ENCODE measurements at regions not wholly inside any gene's neighbourhood (a gene's known extent, or its start where the extent isn't known, plus 50 kb on each side); places are given as distances from the start of the nearest gene placed in this dataset.

DNA sequence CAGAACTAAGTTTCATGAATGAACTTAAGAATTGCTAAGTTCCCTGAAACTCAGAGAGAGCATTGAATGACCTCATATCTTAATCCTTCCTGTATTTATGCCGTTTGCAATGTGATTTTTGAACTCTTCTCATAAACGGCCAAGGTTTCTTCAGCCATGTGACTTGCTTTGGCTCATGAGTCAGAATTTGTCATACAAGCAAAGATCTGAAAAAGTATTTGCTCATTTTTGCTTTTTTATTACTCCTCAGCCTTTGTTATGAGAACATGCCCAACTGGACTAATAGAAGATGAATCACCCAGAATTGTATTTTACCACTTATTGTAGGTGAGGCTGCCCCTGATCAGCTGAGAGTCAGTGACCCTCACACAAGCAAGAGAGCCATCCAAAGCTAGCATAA, 693.8 kb downstream of the BCL11B start:
- no peak for DNase-seq (ENCODE audit: low read depth)

DNA sequence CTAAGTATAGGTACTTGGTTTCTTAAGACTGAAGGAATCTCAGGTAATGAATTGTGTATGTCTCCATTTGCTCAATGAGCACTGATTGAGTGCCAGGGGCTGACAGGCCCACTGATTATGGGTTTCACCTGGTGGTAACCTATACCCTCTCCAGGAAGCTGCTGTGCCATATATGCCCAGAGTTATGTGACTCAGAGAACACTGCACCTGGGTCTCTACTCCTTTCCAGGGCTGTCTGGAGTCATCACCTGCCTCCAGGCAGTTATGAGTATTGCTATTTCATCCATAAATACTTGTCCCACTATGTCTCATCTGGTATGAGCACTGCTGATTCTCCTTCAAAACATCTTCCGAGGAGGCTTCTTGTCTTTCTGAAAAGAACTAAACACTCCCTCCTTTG, 692.9 kb downstream of the BCL11B start:
- DNase-seq (ENCODE audit: low read depth) = no peak

DNA sequence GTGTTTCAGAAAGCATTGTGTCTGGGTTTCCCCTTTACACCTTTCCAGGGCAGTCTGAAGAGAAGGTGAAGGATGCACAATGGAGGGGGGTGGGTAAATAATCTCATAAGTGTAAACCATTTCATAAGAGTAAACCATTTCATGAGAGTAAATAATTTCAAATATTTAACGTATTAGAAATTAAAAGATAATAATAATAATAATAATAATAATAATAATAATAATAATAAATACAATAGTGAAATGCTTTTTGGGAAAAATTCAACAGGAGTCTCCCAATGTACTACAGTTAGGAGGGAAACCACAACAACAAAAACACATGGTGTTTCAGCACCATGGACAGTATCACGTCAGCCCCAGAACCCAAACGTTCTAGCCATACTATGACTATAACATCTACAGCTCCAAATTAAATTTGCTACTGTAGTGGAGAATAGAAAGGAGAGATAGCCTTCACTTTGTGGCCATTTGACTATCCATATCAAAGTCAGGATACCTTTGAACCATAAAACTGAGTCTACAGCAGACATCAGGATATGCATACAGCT, 691.8 kb downstream of the BCL11B start:
- DNase-seq (ENCODE audit: low read depth) = no peak

DNA sequence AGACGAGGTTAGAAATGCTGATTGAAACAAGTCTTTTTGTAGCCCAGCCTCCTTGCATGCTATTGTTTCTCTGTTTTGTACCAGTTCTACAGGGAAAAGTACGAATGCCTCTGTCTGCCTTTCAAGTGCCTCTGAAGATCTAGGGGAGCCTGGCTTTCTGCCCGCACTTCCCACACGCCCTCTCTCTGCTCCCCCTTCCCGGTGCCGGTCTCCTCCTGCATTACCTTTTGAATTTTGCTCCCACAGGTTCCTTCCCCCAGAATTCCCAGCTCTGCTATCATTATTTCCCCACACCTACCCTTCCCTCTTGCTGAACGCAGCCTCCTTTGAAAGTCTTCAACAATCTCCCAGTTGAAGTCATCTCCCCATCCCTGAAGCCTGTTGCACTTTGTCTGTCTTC, 689.7 kb downstream of the BCL11B start:
- DNase-seq (ENCODE audit: low read depth) = no peak

DNA sequence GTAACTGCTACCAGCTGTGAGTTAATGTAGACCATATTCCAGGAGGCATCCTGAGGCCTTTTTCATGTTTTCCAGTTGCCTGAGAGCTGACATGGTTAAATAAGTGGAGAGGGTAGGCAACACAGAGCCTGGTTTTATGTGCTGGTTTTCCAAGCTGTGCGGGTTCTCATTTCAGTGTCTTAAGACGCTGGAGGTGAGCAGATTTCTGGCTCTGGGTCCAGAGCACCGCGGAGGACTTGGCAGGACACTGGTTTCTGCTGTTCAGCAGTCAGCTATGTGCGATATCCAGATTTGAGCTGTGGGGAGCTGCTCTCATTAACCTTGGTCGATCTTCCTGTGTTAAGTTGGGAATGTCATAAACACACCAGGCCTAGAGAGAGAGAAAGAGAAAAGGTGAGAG, 680.8 kb downstream of the BCL11B start:
- DNase-seq (ENCODE audit: low read depth) = no peak

DNA sequence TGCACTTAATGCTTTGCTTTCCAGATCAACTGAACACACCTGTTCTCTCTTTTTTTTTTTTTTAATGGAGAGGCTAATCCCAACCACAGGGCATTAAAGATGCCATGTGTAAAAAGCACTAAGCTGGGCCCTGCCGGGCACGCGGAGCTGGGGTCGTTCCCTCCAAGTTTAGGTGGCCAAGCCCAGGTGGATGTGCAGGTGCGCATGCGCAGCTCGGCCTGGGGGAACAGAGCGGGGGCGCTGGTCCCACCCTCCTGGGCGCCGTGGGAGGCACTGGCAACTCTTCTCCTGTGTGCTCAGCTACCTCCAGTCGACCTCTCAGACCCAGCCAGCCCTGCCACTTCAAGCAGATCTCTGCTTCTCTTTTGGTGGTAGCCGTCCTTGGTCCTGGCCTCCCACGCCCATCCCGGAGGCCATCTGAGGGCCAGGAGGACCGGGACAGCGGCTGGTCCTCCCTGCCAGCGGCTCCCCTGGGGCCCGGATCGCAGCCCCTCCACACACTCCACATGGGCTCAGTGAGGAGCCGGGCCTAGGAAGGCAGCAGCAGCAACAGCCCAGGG, 679.3 kb downstream of the BCL11B start:
- no peak for DNase-seq (ENCODE audit: low read depth)

DNA sequence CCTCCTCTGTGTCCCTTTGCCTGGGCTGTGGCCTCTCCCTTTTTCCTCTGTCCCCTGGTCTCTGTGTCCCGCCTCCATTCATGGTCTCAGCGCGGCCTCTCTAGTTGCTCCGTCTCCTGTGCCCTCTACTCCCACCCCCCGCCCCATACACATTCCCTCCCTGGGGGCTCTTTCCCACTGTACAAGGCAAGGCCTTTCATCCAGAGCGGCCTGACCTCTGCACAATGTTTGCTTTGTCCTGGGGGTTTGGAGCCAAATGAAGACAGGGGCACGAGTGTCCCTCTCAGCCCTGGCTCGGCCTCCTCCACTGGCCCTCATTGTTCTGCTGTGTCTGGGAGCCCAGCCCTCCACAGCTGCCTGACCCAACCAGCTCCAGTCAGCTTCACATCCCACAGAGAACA, 678.6 kb downstream of the BCL11B start:
- no peak for DNase-seq (ENCODE audit: low read depth)

DNA sequence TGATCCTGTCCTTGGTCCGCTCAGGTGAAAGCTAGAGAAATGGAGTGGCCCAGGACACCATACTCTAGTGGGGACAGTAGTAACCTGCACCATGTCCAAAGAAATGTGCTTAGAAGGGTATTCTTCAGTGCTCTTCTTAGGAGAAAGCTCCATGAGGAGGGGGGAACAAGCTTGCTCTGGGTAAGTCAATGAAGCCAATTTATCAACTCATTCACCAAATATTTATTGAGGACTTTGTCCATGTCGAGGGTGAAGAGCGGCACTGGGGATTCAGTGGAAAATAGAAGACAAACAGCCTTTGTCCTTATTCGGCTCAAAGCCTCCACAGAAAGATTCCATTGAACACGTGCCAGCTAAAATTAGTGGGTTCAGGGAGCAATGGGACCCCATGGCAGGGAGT, 677.8 kb downstream of the BCL11B start:
- DNase-seq (ENCODE audit: low read depth) = no peak

DNA sequence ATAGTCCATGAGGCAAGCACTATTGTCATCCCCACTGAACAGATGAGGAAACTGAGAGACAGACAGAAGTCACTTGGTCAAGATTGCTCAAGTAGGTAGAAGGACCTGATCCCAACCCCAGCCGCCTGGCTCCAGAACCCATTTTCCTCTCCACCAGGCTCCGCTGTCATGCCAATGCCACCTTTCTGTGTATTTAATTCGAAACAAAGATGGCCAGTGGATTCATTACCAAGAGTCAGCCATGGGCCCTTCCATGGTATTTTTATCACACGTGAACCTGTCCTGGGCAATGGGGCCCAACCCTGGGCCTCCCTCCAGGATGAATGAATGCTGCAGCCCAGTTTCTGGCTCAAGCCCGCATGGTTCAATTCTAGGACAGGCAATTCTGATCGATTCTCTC, 673.4 kb downstream of the BCL11B start:
- DNase-seq (ENCODE audit: low read depth) = no peak

DNA sequence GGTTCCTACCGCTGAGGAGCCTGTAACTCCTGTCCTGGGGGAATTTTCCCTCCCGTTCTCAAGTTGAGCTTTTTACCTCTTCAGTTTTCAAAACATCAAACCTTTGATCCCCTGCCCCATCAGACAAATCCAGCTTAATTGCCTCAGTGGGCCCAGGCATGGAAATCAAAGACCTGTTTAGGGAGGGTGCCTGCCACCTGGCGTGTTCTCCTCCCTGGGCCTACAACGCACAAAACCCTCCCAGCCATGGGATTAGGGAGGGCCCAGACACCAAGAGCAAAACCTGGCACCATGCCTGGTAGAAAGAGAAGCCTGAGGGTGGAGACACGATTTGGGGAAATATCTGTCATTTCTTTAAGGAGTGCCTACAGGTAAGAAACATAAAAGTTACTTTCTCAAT, 672.9 kb downstream of the BCL11B start:
- DNase-seq (ENCODE audit: low read depth) = no peak

DNA sequence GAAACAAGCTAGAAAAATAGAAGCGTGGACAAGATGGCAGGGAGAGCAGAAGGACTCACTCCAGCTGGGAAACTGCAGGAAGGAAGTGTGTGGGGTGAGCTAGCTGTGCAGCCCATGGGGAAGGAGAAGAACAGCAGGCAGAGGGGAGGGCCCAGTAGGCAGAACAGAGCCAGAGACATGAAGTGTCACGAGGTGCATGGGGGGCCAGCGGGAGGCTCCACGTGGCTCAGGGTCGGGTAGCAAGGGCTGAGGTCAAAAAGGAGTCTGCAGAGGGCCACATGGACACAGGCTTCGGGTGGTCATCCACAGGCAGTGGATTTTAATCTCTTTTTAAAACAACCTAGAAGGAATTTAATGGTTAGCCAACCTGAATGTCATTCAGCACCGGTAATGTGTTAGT, 669.0 kb downstream of the BCL11B start:
- DNase-seq (ENCODE audit: low read depth) = no peak

DNA sequence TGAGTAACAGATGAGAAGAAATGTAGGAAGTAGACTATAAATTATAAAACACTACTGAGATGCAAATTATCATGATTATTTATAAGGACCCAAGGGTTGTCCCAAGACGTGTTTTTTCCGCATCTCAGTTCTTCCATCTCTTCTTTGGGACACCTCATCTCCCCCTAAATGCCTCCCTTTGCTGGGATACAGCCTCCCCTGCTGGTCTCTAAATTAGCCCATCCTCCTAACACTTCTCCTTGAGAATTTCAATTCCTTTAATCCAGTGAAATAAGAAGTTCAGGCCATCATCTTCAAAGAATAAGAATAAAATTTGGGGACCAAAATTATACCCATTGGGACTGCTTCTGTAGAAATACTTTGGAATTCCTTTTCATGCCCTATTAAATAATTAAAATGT, 667.0 kb downstream of the BCL11B start:
- no peak for DNase-seq (ENCODE audit: low read depth)

DNA sequence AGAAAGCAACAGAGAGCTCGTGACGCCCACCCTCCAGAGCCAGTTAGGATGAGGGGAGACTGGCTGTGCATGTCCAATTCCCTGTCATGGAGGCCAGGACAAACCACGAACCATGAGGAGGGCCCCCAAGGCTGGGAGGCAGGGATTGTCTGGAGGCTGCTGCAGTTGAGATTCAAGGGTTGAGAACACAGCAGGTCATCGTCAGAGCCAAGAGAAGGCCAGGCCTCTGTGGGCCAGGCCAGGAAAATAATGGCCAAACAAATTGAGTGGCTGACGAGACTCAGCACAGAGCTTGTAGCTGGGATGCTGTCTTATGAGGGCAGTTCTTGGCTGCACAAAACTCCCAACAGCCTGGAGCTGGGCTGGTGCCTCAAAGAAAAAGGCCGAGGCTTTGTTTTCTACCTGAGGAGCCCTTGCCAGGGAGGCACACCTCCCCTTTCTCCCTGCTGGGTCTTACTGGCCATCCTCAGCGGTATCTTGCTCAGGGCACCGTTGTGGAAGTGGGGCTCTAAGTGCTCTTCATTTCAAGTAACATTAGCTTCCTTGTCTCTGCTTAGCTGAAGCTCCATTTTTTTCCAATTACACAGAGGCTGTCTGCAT, 665.9 kb downstream of the BCL11B start:
- DNase-seq (ENCODE audit: low read depth) = no peak

DNA sequence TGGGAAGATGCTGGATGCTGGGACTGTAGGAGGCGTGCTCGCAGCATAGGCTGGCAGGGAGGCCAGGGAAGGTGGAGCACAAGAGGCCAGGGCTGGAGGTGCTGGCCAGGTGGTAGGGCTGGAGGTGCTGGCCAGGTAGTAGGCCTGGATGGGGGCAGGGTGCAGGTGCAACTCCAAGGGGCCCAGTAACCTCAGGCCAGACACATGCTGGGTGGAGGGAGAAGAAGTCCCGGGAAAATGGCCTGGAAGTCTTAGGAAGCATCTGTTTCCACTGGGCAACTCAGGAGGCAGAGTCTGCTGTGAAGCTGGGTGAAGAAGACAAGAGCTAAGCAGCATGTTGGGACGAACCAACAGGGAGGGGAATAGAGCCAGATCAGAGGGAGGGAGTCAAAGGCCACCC, 665.2 kb downstream of the BCL11B start:
- no peak for DNase-seq (ENCODE audit: low read depth)

DNA sequence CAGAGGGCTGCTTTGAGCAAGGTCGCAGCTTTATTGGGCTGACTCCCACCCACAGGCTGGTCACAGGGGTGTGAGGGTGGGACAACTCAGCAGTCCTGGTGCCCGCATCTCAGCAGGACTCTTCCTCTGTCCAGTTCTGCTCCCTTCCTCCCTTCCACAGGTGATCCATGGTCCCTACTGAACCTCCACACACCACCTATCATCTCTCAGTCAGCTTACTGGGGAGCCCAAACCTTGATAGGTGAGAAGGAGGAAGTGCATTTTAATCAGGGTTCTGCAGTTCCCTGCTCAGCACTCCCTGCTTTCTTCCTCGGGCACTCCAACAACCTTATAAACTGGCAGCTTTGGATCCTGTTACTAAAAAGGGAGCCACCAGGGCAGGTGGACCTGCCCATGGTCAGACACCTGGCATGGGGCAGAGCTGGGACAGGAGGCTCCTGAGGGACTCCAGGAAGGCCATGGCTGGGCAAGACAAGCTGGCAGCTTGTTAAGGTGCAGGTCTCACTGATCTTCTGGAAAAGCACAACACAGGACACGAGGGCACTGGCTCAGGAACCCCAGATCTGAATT, 664.6 kb downstream of the BCL11B start:
- DNase-seq (ENCODE audit: low read depth) = no peak

DNA sequence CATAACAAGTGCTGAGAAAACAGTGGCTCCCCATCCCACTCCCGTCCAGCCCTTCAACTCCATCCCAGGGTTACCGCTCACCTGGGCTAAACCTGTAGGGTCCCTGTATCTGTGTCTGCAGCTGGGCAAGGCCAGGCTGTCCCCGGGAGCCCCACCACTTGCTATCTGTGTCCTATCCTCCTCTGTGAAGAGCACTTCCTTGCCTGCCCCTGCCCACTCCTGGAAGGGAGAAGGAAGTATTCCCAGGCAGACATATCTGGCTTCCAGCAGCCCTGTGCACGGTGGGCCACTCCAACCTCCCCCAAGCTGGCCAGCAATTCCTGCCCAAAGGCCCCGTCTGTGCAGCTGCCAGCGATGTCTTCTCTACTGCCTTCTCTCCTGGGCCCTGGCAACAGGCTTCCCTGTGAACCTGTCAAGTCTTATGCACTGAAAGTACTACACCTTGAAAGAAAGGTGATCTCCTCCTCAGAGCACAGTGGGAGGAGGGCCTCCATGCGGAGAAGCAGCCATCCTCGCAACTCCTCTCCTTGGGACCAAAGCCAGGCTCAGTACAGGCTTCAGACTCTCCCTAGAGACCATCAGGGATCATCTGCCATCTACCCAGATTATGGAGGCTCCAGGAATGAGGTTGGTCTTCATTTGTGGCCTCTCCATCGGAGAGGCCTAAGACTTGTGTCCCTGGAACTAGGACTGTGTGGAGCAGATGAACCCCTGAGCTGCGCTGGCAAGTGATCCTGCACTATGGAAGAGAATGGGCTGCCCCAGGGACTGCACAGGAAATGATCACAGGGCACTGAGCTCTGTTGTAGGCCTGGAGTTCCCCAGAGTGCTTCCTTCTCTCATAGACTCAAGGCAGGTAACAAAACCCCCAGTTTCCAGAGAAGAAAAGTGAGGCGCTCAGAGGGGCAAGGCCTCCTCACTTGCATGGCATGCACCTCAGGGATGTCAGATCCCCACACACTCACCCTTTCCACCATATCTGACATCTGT, 663.6 kb downstream of the BCL11B start:
- DNase-seq (ENCODE audit: low read depth) = no peak

DNA sequence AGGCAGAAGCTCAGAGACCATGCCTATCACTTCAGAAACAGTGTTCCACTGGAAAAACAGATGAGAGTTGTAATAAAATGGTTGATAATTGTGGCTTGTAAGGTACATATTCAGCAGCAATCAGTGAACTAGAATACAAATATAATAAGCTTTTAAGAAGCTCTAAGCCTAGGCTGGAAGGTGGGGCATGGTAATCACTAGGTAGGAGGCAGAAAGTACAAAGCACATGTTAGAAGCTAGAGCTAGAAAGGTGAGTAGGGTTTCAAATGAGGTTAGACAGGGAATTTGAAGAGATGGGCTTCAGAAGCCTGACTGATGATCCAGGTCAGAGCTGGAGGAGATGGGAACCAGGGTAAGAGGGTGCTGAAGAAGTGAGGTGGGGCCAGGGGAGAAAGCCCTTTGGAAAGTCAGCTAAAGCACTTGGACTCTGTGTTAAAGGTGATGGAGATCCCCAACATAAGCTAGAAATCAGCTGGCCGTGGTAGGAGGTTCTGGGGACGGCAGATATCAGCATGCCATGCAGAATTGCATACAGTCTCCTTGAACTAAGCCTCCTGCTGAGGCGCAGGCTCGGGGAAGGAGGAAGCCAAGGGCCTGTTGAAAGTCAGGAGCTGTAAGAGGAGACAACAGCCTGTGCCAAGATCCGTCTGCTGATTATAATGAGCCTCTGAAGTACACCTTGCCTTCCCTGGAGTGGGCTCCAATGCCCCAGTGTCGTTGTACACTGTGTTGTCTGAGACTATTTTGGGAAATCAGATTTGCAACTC, 659.4 kb downstream of the BCL11B start:
- no peak for DNase-seq (ENCODE audit: low read depth)

DNA sequence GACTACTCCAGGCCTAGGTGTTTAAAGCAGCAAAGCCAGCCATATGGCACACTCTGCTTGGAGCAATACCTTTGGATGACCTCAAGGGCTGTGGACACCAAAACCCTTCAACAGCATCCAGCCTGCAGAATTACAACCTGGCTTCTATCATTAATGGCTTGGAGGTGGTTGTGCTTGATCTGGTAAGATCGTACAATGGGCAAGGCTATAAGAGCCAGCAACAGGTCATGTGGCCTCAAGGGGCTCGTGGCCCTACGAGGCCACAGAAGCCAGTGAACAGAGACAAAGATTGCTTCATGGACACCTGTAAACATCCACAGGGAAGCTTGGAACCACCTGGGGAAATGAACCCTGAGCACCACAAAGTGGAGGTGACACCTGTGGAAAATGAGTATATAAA, 657.3 kb downstream of the BCL11B start:
- no peak for DNase-seq (ENCODE audit: low read depth)

DNA sequence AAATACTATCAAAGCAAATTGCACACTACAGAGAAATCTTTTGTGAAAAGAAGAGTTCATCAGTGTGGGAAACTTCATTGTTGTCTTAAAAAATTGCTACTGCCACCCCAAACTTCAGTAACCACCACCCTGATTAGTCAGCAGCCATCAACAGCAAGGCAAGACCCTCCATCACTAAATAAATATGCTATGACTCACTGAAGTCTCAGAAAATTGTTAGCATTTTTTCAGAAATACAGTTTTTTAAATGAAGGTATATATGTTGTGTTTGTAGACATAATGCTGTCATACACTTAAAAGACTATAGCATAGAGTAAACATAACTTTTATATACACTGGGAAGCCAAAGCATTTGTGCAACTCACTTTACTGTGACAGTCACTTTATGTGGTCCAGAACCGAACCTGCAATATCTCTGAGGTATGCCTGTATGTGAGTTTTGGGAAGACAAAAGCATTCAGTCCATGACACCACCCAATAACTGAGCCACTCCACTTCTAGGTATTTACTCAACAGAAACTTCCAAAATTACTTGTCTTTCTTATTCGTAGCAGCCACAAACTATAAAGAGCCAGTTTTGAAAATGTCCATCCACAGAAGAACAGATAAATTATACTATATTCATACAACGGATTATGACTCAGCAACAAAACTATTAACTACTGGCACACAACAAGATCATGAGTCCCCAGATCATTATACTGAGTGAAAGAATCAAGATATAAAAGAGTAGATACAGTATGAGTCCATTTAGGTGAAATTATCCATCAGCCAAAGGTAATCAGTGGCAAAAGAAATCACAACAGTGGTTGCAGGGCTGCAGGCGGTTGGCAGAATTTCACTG, 649.6 kb downstream of the BCL11B start:
- DNase-seq (ENCODE audit: low read depth) = no peak

DNA sequence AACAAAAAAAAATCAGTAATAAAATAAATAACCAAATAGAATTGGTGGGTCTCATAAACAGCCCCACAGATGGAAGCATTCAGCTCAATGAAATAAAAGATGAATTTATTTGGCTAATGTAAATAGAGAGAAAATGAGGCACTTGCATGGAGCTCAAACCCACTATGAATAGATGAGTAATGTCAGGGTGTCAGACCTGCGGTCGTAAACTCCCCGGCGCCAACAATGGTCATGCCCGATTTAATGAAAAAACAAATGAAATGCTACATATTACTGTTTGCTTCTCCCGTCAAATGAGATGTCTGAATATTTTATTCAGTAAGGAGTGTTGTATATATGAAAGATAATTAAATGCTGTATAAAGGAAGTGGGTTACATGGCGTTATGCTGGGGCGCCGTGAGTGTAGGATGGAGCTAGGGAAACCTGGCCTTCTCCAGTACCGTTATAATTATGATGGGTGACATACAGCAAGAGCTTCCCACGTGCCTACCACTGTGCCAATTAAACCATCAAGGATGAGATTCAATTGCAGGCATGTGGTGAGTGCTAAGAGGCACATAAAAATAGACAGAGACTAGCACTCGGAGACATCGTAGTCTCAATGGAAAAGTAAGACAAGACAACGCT, 648.1 kb downstream of the BCL11B start:
- DNase-seq (ENCODE audit: low read depth) = no peak

DNA sequence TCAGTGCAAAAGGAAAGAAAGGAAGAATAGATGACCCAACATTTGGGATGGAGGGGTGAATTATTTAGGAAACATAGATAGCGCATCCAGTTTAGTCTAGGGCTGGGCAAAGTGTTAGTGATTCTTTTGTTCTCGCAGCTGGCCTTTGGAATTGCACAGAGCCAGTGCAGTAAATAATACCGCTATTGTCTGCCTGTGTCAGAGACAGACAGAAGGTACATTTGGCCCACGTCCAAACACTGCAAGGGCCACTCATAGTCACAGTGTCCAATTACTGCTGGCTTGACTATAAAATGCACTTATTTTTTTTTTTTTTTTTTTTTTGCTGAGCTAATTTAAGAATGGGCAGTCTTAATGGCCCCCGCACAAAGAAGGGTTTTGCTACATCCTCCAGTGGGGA, 638.6 kb downstream of the BCL11B start:
- DNase-seq (ENCODE audit: low read depth) = no peak

All from stimulated activated CD8-positive, alpha-beta memory T cell treated with anti-CD3 and anti-CD28 coated beads, Interleukin-4, amount 100 ng/mL, for 24 hours (primary cell).